ENCODE measurements at regions not wholly inside any gene's neighbourhood (a gene's known extent, or its start where the extent isn't known, plus 50 kb on each side); places are given as distances from the start of the nearest gene placed in this dataset.

- Histone ChIP-seq H3K27ac (ENCODE audit: low read depth, low read length, poor library complexity, severe bottlenecking) (no peak overlapping the region), H2AFZ (ENCODE audit: low read length) (no peak overlapping the region), H3K36me3 (ENCODE audit: insufficient read depth, low read length) (no peaks in the 10 kb centered on the region), H3K9ac (ENCODE audit: low read length) (no peak overlapping the region), H3K4me1 (ENCODE audit: insufficient read depth, low read length, severe bottlenecking) (no peaks in the 10 kb centered on the region), H3K27me3 (ENCODE audit: insufficient read depth, low read length) (no peaks in the 10 kb centered on the region), H3F3A (ENCODE audit: insufficient read depth, low read length) (no peaks in the 10 kb centered on the region), H3K79me2 (ENCODE audit: insufficient read depth, low read length) (no peaks in the 10 kb centered on the region), H3K9me3 (ENCODE audit: low read length) (no peaks in the 10 kb centered on the region), H4K20me1 (ENCODE audit: insufficient read depth, low read length) (no peaks in the 10 kb centered on the region), H3K9me2 (ENCODE audit: low read depth, low read length) (no peaks in the 10 kb centered on the region), H3K4me3 (ENCODE audit: low read depth, low read length, poor library complexity, severe bottlenecking) (no peak overlapping the region), H3K4me2 (ENCODE audit: low read length) (no peak overlapping the region)
- TF ChIP-seq, protein P1, sequence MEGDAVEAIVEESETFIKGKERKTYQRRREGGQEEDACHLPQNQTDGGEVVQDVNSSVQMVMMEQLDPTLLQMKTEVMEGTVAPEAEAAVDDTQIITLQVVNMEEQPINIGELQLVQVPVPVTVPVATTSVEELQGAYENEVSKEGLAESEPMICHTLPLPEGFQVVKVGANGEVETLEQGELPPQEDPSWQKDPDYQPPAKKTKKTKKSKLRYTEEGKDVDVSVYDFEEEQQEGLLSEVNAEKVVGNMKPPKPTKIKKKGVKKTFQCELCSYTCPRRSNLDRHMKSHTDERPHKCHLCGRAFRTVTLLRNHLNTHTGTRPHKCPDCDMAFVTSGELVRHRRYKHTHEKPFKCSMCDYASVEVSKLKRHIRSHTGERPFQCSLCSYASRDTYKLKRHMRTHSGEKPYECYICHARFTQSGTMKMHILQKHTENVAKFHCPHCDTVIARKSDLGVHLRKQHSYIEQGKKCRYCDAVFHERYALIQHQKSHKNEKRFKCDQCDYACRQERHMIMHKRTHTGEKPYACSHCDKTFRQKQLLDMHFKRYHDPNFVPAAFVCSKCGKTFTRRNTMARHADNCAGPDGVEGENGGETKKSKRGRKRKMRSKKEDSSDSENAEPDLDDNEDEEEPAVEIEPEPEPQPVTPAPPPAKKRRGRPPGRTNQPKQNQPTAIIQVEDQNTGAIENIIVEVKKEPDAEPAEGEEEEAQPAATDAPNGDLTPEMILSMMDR (IDR thresholded peaks at IDR 0.05; ENCODE audit: low read length) = no peak
- TF ChIP-seq EZH2 (IDR thresholded peaks at IDR 0.05; ENCODE audit: borderline replicate concordance, low read length) = no peak
Measured at GRCh38 chr2:221753401-221753800, 181.3 kb upstream of the EPHA4 start.

GRCh38 chr2:221752781-221753180 is 180.7 kb upstream of the EPHA4 start:
- Histone ChIP-seq H3K79me2 (ENCODE audit: insufficient read depth, low read length) (no peaks in the 10 kb centered on the region), H3K27ac (ENCODE audit: low read depth, low read length, poor library complexity, severe bottlenecking) (no peak overlapping the region), H3F3A (ENCODE audit: insufficient read depth, low read length) (no peaks in the 10 kb centered on the region), H3K9me3 (ENCODE audit: low read length) (no peaks in the 10 kb centered on the region), H3K4me1 (ENCODE audit: insufficient read depth, low read length, severe bottlenecking) (no peaks in the 10 kb centered on the region), H2AFZ (ENCODE audit: low read length) (no peak overlapping the region), H4K20me1 (ENCODE audit: insufficient read depth, low read length) (no peaks in the 10 kb centered on the region), H3K4me3 (ENCODE audit: low read depth, low read length, poor library complexity, severe bottlenecking) (no peak overlapping the region), H3K27me3 (ENCODE audit: insufficient read depth, low read length) (no peaks in the 10 kb centered on the region), H3K9me2 (ENCODE audit: low read depth, low read length) (no peaks in the 10 kb centered on the region), H3K9ac (ENCODE audit: low read length) (no peak overlapping the region), H3K36me3 (ENCODE audit: insufficient read depth, low read length) (no peaks in the 10 kb centered on the region), H3K4me2 (ENCODE audit: low read length) (no peak overlapping the region)
- TF ChIP-seq EZH2 (IDR thresholded peaks at IDR 0.05; ENCODE audit: borderline replicate concordance, low read length) = no peak

DNA sequence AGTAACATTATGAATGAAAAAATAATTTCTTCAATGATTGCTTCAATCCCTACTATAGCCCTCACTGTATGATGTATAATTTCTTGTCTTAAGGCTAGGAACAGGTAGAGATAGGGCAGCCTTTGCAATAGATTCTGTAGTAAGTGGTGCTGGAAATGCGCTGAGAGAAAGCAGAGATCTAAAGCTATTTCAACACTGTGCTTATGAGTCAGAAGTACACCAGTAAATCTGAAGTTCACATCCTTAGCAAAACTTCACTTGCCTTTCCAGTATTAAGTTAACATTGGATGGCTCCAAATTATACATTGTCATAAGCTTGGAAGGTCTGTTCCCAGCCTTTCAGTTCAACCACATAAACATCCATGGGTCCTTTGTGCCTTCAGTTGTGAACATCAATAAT is 178.2 kb upstream of the EPHA4 start:
- no peaks in the 10 kb centered on the region for H3K27me3 ChIP-seq (ENCODE audit: insufficient read depth, low read length)
- no peak overlapping the region for H3K4me2 ChIP-seq (ENCODE audit: low read length)
- H3K4me3 ChIP-seq (ENCODE audit: low read depth, low read length, poor library complexity, severe bottlenecking) = no peak overlapping the region
- TF ChIP-seq, protein P1 (IDR thresholded peaks at IDR 0.05; ENCODE audit: low read length) = no peak
- TF ChIP-seq EZH2 (IDR thresholded peaks at IDR 0.05; ENCODE audit: borderline replicate concordance, low read length) = no peak
- H3K27ac ChIP-seq (ENCODE audit: low read depth, low read length, poor library complexity, severe bottlenecking) = no peak overlapping the region
- H3K9me2 ChIP-seq (ENCODE audit: low read depth, low read length) = no peaks in the 10 kb centered on the region
- no peaks in the 10 kb centered on the region for H3F3A ChIP-seq (ENCODE audit: insufficient read depth, low read length)
- no peak overlapping the region for H3K9ac ChIP-seq (ENCODE audit: low read length)
- H4K20me1 ChIP-seq (ENCODE audit: insufficient read depth, low read length) = no peaks in the 10 kb centered on the region
- H3K4me1 ChIP-seq (ENCODE audit: insufficient read depth, low read length, severe bottlenecking) = no peaks in the 10 kb centered on the region
- H3K36me3 ChIP-seq (ENCODE audit: insufficient read depth, low read length) = no peaks in the 10 kb centered on the region
- no peak overlapping the region for H2AFZ ChIP-seq (ENCODE audit: low read length)
- H3K79me2 ChIP-seq (ENCODE audit: insufficient read depth, low read length) = no peaks in the 10 kb centered on the region
- no peaks in the 10 kb centered on the region for H3K9me3 ChIP-seq (ENCODE audit: low read length)

GRCh38 chr2:221747289-221747972 is 175.3 kb upstream of the EPHA4 start:
- Histone ChIP-seq H2AFZ (ENCODE audit: low read length) (no peak overlapping the region), H3K4me2 (ENCODE audit: low read length) (no peak overlapping the region)

More at GRCh38 chr2:221747289-221747972, 175.3 kb upstream of the EPHA4 start:
- Histone ChIP-seq H3K4me3 (ENCODE audit: low read depth, low read length, poor library complexity, severe bottlenecking) (no peak overlapping the region), H3F3A (ENCODE audit: insufficient read depth, low read length) (no peaks in the 10 kb centered on the region), H3K27ac (ENCODE audit: low read depth, low read length, poor library complexity, severe bottlenecking) (no peak overlapping the region), H3K79me2 (ENCODE audit: insufficient read depth, low read length) (no peaks in the 10 kb centered on the region), H3K9ac (ENCODE audit: low read length) (no peak overlapping the region), H3K9me3 (ENCODE audit: low read length) (no peaks in the 10 kb centered on the region), H4K20me1 (ENCODE audit: insufficient read depth, low read length) (no peaks in the 10 kb centered on the region), H3K4me1 (ENCODE audit: insufficient read depth, low read length, severe bottlenecking) (no peaks in the 10 kb centered on the region), H3K36me3 (ENCODE audit: insufficient read depth, low read length) (no peaks in the 10 kb centered on the region), H3K9me2 (ENCODE audit: low read depth, low read length) (no peaks in the 10 kb centered on the region), H3K27me3 (ENCODE audit: insufficient read depth, low read length) (no peaks in the 10 kb centered on the region)
- TF ChIP-seq EZH2 (IDR thresholded peaks at IDR 0.05; ENCODE audit: borderline replicate concordance, low read length) = no peak
- TF ChIP-seq, protein P1 (IDR thresholded peaks at IDR 0.05; ENCODE audit: low read length) = no peak
